Activated naive CD8-positive, alpha-beta T cell treated with anti-CD3 and anti-CD28 coated beads, Interleukin-2, amount 10 ng/mL, durations not matched to agents 7 days and 5 days (primary cell): ENCODE measurements at regions not wholly inside any gene's neighbourhood (a gene's known extent, or its start where the extent isn't known, plus 50 kb on each side); places are given as distances from the start of the nearest gene placed in this dataset.

Source experiments
- ATAC-seq: fragments of 150-1000 bp; cut with Tn5 transposase; one replicate; pipeline ENCODE4 v1.10.0; 2021; ENCODE audit warnings: low read depth, moderate library complexity
- POLR2A ChIA-PET: fragments of 350-600 bp; sonication (Branson Sonifier 250); formaldehyde crosslinking; loops from one replicate; lab custom pipeline; 2021; ENCODE audit warnings: antibody characterized with exemption; lab: Charles Lee
- DNase-seq: peaks from one replicate; pipeline ENCODE4 v3.0.0; 2021
- H3K27ac Mint-ChIP-seq: one replicate; pipeline ENCODE4 v1.8.0; 2022; ENCODE audit warnings: mild to moderate bottlenecking, mixed read lengths
- H3K27me3 Mint-ChIP-seq: one replicate; pipeline ENCODE4 v1.8.0; 2022; ENCODE audit warnings: mild to moderate bottlenecking, moderate library complexity, mixed read lengths
- H3K36me3 Mint-ChIP-seq: one replicate; pipeline ENCODE4 v1.8.0; 2021; ENCODE audit warnings: mild to moderate bottlenecking, mixed read lengths
- H3K4me1 Mint-ChIP-seq: one replicate; pipeline ENCODE4 v1.8.0; 2021; ENCODE audit warnings: mixed read lengths
- H3K4me3 Mint-ChIP-seq: one replicate; pipeline ENCODE4 v1.8.0; 2022; ENCODE audit warnings: mild to moderate bottlenecking, moderate library complexity, mixed read lengths
- H3K9me3 Mint-ChIP-seq: one replicate; pipeline ENCODE4 v1.8.0; 2021; ENCODE audit warnings: mixed read lengths

DNA sequence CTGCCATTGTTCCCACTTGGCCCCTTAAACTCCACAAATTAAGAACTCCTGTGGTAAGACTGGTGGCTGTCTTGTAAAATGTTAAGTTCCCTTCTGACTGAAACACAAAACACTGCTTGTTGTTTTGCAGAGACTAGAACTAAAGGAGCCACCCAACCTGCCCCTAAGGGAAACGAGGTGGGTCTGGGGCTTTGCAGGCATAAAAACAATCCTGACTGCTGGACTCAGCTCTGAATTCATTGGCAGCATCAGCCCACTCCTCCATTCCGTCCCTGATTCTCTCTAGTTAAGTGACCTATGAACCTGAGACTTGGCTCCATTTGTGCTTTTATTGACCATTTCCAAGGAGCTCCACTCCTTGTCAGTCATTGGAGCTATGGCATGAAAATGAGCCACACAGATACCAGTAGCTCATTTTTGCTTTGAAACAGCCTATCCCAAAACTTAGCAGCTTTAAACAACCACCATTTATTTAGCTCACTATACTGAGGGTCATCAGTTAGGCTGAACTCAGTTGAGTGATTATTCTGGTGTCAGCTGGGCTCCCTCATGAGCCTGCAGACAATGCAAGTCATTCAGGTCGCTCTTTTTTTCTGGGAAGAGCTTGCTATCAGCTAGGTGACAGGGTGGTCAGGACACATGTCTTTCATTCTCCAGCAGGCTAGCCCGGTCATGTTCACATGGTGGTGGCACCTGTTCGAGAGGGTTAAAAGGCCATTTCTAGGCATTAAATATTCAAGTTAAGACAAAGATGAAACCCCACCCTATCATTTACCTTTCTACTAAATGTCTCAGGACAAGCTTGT lies 175.1 kb upstream of the CTNNB1 start:
- Mint-ChIP-seq H3K27me3 (peaks cover 6% of the 10 kb centered on the region), H3K9me3 (no peaks in the 10 kb centered on the region), H3K4me3 (no peak overlapping the region), H3K36me3 (no peaks in the 10 kb centered on the region), H3K27ac (no peak overlapping the region), H3K4me1 (no peaks in the 10 kb centered on the region)
- POLR2A ChIA-PET, result no interaction called here
- ATAC-seq (no peak), DNase-seq (no peak)

DNA sequence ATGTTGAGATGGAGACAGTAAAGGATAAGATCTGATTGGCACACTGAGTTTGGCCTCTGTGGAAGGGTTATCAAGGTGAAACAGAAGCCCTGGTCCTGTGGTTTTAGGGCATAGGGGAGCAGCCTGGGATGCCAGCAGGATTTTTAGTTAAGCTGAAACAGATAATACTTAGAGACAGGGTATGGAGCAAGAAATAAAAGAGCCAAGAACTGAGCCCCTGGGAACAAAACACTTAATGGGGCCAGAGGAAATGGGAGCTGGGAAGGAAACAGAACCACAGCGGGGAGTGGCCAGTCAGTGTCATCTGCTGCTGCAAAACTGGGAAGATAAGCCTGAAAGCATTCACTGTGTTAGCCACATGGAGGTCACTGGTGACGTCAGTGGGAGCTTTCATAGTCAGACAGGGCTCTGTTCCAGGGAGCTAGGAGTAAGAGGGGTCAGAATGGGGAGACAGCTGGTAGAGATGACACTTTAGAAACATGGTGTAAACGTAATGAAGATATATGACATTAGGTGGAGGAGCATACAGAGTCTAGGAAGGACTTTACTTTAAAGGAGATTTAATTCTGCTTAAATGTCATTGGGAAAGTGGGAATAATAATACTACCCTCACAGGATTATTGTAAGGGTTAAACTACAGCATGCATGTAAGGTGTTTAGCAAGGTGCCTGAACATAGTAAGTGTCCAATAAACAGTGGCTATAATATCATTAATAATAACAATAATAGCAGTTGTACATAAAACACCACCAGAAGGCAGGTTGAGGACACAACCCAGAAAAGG lies 172.7 kb upstream of the CTNNB1 start:
- POLR2A ChIA-PET, result no interaction called here
- peaks cover 8% of the 10 kb centered on the region for H3K27me3 Mint-ChIP-seq
- H3K9me3 Mint-ChIP-seq, result no peaks in the 10 kb centered on the region
- ATAC-seq, result no peak
- no peaks in the 10 kb centered on the region for H3K4me1 Mint-ChIP-seq
- DNase-seq, result no peak
- no peaks in the 10 kb centered on the region for H3K36me3 Mint-ChIP-seq
- no peak overlapping the region for H3K27ac Mint-ChIP-seq
- H3K4me3 Mint-ChIP-seq, result no peak overlapping the region

DNA sequence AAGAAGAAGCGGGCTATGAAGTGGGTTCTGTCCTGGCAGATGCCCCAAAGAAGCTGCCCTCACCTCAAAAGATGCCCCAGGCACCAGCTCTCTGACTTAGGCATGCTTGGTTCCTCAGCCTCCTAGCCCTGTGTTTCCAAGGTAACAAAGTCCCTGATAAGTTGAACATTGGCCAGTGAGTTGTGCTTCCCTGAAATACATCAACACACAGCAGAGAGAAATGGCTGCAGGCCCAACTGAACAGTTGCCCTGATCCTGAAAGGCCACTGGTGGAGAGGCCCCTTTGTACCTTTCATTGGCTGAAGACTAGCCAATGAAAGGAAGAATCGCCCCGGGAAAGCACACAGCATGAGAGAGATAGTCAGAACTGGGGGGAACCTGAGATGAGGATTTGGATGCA lies 169.9 kb upstream of the CTNNB1 start:
- peaks cover 5% of the 10 kb centered on the region for H3K27me3 Mint-ChIP-seq
- H3K36me3 Mint-ChIP-seq, result no peaks in the 10 kb centered on the region
- no peak overlapping the region for H3K4me3 Mint-ChIP-seq
- ATAC-seq (no peak), DNase-seq (no peak)
- H3K9me3 Mint-ChIP-seq, result no peaks in the 10 kb centered on the region
- H3K4me1 Mint-ChIP-seq, result no peaks in the 10 kb centered on the region
- POLR2A ChIA-PET, result no interaction called here
- no peak overlapping the region for H3K27ac Mint-ChIP-seq

DNA sequence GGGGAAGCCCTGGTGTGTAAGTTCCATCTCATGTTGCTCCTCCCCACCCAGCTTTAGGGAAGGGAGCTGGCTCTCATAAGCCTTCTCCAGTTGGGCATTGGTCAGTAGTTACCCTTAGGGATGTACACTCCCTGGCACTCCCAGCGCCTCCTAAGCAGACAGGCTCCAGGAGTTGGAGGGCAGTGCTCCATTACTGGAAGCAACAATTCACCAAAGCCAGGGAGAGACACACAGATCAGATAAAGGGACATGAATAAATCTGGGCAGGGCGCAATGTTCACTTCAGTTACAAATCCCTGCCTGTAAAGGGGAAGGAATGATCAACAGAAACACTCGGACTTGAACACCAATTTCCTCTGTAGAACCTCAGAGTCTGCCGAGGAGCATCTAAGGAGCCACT lies 169.1 kb upstream of the CTNNB1 start:
- H3K27ac Mint-ChIP-seq, result no peak overlapping the region
- H3K27me3 Mint-ChIP-seq, result peaks cover 5% of the 10 kb centered on the region
- POLR2A ChIA-PET, result no interaction called here
- DNase-seq (no peak), ATAC-seq (no peak)
- no peaks in the 10 kb centered on the region for H3K9me3 Mint-ChIP-seq
- no peaks in the 10 kb centered on the region for H3K4me1 Mint-ChIP-seq
- no peaks in the 10 kb centered on the region for H3K36me3 Mint-ChIP-seq
- no peak overlapping the region for H3K4me3 Mint-ChIP-seq

DNA sequence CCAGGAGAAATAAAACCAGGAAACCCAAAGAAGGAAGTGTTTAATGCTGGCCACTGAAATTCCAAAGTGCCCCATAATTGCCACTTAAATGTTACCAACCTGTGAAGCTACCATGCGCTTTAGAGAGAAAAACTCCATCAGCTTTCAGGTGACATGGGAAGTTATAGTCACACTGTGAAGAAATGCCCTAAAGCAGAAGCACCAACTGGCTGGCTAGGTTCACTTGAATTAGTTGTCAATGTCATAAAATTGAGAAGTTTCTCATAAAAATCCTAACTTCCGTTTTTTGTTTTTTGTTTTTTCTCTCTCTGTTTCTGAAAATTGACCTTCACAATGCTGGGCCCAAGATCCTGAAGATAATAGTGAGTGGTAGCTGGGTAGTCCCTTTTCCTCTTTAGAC lies 167.9 kb upstream of the CTNNB1 start:
- Mint-ChIP-seq H3K27ac (no peak overlapping the region), H3K9me3 (no peaks in the 10 kb centered on the region), H3K27me3 (peaks cover 5% of the 10 kb centered on the region), H3K36me3 (no peaks in the 10 kb centered on the region), H3K4me1 (no peaks in the 10 kb centered on the region), H3K4me3 (no peak overlapping the region)
- ATAC-seq (no peak), DNase-seq (no peak)
- POLR2A ChIA-PET, result no interaction called here

DNA sequence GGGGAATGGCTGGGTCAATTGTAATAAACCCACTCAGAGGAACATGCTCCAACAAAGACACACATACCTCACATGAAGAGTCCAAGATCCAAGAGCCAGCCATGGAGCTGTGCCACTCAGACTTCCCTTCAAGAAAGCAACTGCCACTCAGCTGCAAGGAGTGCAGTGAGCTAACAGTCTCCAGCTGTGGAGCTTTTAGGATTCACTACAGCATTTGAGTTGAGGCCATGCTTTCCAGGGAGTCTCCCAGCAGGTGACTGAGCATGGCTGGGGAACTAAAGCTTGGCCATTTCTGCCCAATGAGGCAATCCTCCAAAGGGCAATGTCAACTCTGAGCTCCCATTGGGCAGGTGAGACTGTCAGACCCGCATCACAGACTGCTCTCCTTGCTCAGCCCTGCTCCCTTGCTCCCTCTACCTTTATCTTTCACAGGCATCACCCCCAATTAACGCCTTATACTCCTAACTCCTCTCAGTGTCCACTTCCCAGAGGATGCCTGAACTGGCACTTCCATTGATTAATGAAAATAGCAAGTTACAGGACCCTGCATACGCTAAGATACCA lies 165.3 kb upstream of the CTNNB1 start:
- Mint-ChIP-seq H3K4me1 (no peaks in the 10 kb centered on the region), H3K4me3 (no peak overlapping the region), H3K9me3 (no peaks in the 10 kb centered on the region), H3K27me3 (peaks cover 12% of the 10 kb centered on the region), H3K36me3 (no peaks in the 10 kb centered on the region), H3K27ac (no peak overlapping the region)
- POLR2A ChIA-PET, result no interaction called here
- ATAC-seq (no peak), DNase-seq (no peak)

DNA sequence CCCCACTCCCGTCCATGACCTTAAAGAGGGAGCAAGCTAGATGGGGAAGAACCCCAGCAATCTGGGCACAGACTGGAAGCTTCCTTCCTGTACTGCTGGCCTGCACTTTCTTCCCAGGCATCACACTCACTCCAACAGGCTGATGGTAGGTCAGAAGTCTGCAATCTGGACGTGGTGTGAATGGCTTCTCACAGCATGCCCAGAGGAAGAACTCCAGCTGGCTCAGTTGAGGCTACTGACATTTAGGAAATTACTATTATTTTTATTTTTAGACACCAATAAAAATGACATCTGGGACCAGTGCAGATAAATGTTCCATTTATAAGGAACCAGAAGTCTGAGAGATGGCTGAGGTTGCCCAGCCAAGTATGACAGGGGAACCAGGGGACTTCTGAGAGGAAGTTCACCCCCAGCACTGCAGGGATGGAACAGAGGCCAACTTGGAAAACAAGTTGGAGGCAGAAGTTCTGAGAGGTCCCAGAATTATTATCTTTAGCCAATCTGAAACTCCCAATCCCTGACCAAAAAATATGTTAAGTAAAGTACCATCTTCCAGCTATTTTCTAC lies 163.8 kb upstream of the CTNNB1 start:
- Mint-ChIP-seq H3K4me3 (no peak overlapping the region), H3K4me1 (no peaks in the 10 kb centered on the region), H3K9me3 (no peaks in the 10 kb centered on the region), H3K27ac (no peak overlapping the region), H3K36me3 (no peaks in the 10 kb centered on the region), H3K27me3 (peaks cover 10% of the 10 kb centered on the region)
- ATAC-seq, result no peak
- POLR2A ChIA-PET, result no interaction called here
- DNase-seq, result no peak

DNA sequence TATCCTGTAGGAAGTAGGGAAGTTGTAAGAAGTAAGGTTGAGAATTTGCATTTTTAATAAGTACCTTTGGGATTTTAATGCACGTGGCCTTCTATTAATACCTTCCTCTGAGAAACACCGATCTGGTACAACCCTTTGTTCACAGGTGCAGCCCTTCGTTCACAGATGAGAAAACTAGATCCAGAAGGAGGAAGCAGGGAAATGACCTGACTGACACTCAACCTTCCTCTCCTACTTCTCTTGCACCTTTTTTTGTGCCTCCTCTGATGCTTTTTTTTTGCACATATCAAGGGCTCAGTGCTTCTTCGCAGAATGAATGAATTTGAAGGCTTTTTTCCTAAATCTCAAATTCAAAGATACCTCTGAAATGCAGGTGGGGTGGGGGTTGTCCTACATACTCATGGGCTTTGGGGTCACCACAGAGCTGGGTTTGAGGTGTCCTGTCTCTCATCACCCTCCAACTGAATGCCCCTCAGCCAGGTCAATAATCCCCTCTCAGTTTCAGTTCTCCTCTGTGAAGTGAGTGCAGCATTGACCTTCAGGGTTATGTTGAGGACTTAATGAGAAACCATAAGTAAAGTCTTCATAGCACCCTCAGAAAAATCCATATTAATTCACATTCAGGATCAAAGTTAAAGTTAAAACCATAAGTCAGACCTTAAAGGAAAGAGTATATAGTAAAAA lies 161.5 kb upstream of the CTNNB1 start:
- Mint-ChIP-seq H3K27me3 (peaks cover 7% of the 10 kb centered on the region), H3K9me3 (no peaks in the 10 kb centered on the region), H3K4me3 (no peak overlapping the region), H3K27ac (no peak overlapping the region), H3K36me3 (no peaks in the 10 kb centered on the region), H3K4me1 (no peaks in the 10 kb centered on the region)
- DNase-seq (no peak), ATAC-seq (no peak)
- POLR2A ChIA-PET, result no interaction called here

DNA sequence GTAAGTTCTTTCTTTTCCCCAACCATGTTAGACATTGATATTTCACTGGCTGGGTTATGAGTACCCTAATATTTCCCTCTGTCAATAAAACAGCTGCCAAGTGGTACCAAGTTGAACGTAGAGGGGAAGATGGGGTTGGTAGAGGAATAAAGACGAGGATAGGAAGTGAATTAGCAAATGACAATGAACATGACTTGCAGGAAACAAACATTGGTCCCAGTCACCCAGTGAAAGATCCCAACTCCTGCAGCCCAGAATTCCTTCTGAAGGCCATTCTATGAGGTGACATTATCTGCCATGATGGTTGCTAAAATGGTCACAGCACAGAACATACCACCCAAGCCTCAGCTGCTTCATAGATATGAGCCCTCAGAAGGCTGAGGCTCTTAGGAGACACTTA lies 159.0 kb upstream of the CTNNB1 start:
- no peak overlapping the region for H3K4me3 Mint-ChIP-seq
- POLR2A ChIA-PET, result no interaction called here

DNA sequence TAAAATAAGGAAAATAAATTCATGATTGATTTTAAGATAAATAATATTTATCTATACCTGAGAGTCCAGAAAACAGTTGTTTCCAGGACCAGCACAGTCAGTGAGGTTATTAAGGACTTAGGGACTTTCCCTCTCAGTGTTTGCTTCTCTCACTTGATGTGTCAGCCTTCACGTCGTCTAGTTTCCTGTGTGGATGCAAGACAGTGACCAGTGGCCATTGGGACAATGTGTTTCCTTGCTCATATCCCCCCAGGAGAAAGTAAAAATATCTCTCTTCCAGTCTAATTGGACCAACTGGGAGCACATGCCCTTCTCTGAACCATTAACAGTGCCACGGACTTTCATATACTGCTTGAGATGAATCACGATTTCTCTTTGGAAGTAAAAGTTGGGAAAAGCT lies 157.8 kb upstream of the CTNNB1 start:
- H3K27me3 Mint-ChIP-seq, result peaks cover 8% of the 10 kb centered on the region
- POLR2A ChIA-PET, result no interaction called here
- no peak overlapping the region for H3K4me3 Mint-ChIP-seq

More for the DNA sequence above, 159.0 kb upstream of the CTNNB1 start:
- Mint-ChIP-seq H3K9me3 (no peaks in the 10 kb centered on the region), H3K27ac (no peak overlapping the region), H3K36me3 (no peaks in the 10 kb centered on the region), H3K4me1 (no peaks in the 10 kb centered on the region), H3K27me3 (peaks cover 7% of the 10 kb centered on the region)
- DNase-seq (no peak), ATAC-seq (no peak)

DNA sequence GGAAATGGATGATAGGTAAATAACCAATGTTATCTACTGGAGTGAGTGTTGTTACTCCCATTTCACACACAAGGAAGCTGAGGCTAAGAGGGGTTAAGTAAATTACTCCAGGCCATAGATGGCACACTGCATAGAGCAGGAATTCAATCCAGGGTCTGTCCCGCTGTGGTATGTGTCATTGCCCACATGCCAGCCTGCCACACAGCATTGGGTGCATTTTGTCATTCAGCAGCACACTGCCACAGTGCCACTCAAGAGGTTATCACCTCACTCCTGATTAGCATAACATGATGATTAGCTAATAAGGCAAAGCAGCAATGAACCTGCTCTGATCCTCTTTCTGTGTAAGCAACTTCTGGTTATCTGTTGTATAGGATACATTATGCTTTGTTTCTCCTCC lies 157.4 kb upstream of the CTNNB1 start:
- POLR2A ChIA-PET, result no interaction called here
- ATAC-seq, result no peak
- Mint-ChIP-seq H3K4me3 (no peak overlapping the region), H3K27me3 (peaks cover 12% of the 10 kb centered on the region), H3K36me3 (no peaks in the 10 kb centered on the region), H3K27ac (no peak overlapping the region), H3K9me3 (no peaks in the 10 kb centered on the region), H3K4me1 (no peaks in the 10 kb centered on the region)
- DNase-seq, result no peak

More for the DNA sequence above, 157.8 kb upstream of the CTNNB1 start:
- Mint-ChIP-seq H3K27ac (no peak overlapping the region), H3K4me1 (no peaks in the 10 kb centered on the region), H3K9me3 (no peaks in the 10 kb centered on the region), H3K36me3 (no peaks in the 10 kb centered on the region)
- ATAC-seq, result no peak
- no peak for DNase-seq

DNA sequence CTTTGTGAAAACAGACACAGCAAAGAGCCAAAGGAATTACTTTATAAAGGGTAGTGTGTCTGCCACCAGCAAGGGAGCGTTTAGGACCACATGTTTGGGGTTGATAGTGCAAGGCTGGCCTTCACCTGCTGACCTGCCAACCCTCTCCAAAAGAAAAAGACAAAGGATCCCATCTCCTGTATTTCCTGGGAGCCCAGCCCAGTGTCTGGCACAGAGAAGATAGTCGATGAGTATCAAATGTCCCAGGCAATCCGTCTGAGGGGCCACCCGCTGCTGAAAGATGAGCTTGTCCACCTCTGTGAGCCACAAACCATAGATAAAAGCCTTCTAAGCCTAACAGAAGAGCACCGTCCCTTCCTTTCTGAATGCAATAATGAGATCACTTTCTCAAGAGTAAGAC lies 154.8 kb upstream of the CTNNB1 start:
- H3K9me3 Mint-ChIP-seq, result peaks cover 3% of the 10 kb centered on the region
- H3K27me3 Mint-ChIP-seq, result peaks cover 12% of the 10 kb centered on the region
- DNase-seq (no peak), ATAC-seq (no peak)
- no peak overlapping the region for H3K4me3 Mint-ChIP-seq
- POLR2A ChIA-PET, result no interaction called here
- no peaks in the 10 kb centered on the region for H3K4me1 Mint-ChIP-seq
- H3K36me3 Mint-ChIP-seq, result no peaks in the 10 kb centered on the region
- no peak overlapping the region for H3K27ac Mint-ChIP-seq

DNA sequence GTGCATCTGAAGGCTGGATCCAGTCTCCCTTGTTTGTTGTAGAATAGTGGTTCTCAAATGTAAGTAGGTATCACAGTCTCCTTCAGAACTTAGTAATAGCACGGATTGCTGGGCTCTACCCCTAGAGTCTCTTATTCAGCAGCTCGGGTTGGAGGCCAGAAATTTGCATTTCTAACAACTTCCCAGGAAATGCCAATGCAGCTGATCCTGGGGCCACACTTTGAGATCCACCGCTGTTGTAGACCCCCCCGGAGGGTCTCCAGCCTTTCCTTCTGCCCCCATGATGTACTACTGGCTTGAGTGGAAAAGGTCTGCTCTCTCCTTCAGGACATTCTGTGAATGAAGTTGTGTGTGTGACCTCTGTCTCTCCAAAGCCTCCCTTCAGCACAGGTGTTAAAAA lies 153.8 kb upstream of the CTNNB1 start:
- no peaks in the 10 kb centered on the region for H3K36me3 Mint-ChIP-seq
- no peak overlapping the region for H3K4me3 Mint-ChIP-seq
- no peaks in the 10 kb centered on the region for H3K4me1 Mint-ChIP-seq
- peaks cover 3% of the 10 kb centered on the region for H3K9me3 Mint-ChIP-seq
- POLR2A ChIA-PET, result no interaction called here
- no peak for ATAC-seq
- peaks cover 14% of the 10 kb centered on the region for H3K27me3 Mint-ChIP-seq
- no peak overlapping the region for H3K27ac Mint-ChIP-seq
- DNase-seq, result no peak
